ENCODE measurements at regions not wholly inside any gene's neighbourhood (a gene's known extent, or its start where the extent isn't known, plus 50 kb on each side); places are given as distances from the start of the nearest gene placed in this dataset.

DNA sequence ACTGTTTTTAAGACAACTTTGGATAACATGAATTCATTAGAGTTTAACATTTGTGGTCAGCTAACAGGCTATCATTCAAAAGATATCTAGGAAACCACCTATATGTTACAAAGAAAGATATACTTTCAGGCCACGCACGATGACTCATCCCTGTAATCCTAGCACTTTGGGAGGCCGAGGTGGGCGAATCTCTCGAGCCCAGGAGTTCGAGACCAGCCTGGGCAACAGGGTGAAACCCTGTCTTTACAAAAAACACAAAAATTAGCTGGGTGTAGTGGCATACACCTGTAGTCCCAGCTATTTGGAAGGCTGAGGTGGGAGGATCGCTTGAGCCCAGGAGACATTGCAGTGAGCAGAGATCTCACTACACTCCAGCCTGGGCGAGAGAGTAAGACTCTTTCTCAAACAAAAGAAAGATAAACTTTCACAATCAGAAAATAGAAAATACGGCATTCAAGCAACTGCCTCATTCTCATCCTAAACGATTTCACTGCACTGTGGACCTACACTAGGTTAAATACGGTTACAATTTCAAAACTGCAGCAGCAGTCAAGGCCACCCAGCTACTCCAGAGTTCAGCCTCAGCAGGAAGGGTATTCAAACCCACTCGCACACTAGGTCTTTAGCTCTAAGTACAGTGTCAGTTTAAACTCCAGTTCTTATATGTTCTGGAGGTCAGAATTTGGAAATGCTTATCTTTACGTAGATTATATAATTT lies 250.0 kb upstream of the SLC39A10 start:
- TF ChIP-seq, protein P1, sequence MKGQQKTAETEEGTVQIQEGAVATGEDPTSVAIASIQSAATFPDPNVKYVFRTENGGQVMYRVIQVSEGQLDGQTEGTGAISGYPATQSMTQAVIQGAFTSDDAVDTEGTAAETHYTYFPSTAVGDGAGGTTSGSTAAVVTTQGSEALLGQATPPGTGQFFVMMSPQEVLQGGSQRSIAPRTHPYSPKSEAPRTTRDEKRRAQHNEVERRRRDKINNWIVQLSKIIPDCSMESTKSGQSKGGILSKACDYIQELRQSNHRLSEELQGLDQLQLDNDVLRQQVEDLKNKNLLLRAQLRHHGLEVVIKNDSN (IDR thresholded peaks at IDR 0.05): no peak
- TF ChIP-seq TEAD4 (IDR thresholded peaks at IDR 0.05): no peak
- no peak for TF ChIP-seq ZBTB7A (IDR thresholded peaks at IDR 0.05; ENCODE audit: low read depth)
- no peak for TF ChIP-seq EGR1 (IDR thresholded peaks at IDR 0.05)
- no peak for TF ChIP-seq NFIC (IDR thresholded peaks at IDR 0.05)
- no peak for TF ChIP-seq RAD21 (IDR thresholded peaks at IDR 0.05; ENCODE audit: low read depth)
- TF ChIP-seq, protein P2, sequence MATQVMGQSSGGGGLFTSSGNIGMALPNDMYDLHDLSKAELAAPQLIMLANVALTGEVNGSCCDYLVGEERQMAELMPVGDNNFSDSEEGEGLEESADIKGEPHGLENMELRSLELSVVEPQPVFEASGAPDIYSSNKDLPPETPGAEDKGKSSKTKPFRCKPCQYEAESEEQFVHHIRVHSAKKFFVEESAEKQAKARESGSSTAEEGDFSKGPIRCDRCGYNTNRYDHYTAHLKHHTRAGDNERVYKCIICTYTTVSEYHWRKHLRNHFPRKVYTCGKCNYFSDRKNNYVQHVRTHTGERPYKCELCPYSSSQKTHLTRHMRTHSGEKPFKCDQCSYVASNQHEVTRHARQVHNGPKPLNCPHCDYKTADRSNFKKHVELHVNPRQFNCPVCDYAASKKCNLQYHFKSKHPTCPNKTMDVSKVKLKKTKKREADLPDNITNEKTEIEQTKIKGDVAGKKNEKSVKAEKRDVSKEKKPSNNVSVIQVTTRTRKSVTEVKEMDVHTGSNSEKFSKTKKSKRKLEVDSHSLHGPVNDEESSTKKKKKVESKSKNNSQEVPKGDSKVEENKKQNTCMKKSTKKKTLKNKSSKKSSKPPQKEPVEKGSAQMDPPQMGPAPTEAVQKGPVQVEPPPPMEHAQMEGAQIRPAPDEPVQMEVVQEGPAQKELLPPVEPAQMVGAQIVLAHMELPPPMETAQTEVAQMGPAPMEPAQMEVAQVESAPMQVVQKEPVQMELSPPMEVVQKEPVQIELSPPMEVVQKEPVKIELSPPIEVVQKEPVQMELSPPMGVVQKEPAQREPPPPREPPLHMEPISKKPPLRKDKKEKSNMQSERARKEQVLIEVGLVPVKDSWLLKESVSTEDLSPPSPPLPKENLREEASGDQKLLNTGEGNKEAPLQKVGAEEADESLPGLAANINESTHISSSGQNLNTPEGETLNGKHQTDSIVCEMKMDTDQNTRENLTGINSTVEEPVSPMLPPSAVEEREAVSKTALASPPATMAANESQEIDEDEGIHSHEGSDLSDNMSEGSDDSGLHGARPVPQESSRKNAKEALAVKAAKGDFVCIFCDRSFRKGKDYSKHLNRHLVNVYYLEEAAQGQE (IDR thresholded peaks at IDR 0.05; ENCODE audit: low read depth): no peak
- no peak for TF ChIP-seq TAF1 (IDR thresholded peaks at IDR 0.05; ENCODE audit: low read depth)
- TF ChIP-seq TCF12 (IDR thresholded peaks at IDR 0.05; ENCODE audit: low read depth): no peak

DNA sequence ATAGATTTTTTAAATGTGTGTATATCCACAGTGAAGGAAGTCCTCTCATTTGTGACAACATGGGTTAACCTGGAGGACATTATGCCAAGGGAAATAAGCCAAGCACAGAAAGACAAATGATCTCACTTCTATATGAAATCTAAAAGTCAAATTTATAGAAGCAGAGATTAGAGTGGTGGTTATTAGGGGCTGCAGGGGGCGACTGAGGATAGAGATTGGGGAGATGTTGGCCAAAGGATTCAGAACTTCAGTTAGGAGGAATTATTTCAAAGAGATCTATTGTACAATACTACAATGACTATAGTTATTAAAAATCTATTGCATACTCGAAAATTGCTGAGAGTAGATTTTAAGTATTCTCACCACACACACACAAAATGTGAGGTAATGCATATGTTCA lies 252.4 kb upstream of the SLC39A10 start:
- TF ChIP-seq EGR1 (IDR thresholded peaks at IDR 0.05): no peak
- no peak for TF ChIP-seq NFIC (IDR thresholded peaks at IDR 0.05)
- no peak for TF ChIP-seq TCF12 (IDR thresholded peaks at IDR 0.05; ENCODE audit: low read depth)
- TF ChIP-seq FOXM1 (IDR thresholded peaks at IDR 0.05; ENCODE audit: borderline replicate concordance, low read depth): no peak
- TF ChIP-seq YY1 (IDR thresholded peaks at IDR 0.05; ENCODE audit: low read depth): no peak
- no peak; the same call in 1 of the 2 replicates for TF ChIP-seq RAD21 (IDR thresholded peaks at IDR 0.05; ENCODE audit: low read depth)
- TF ChIP-seq CEBPB (IDR thresholded peaks at IDR 0.05): no peak
- TF ChIP-seq, protein P3, sequence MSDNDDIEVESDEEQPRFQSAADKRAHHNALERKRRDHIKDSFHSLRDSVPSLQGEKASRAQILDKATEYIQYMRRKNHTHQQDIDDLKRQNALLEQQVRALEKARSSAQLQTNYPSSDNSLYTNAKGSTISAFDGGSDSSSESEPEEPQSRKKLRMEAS (IDR thresholded peaks at IDR 0.05): no peak
- no peak for TF ChIP-seq CREB1 (IDR thresholded peaks at IDR 0.05; ENCODE audit: low read depth)
- TF ChIP-seq, protein P1 (IDR thresholded peaks at IDR 0.05): no peak
- no peak for TF ChIP-seq EP300 (IDR thresholded peaks at IDR 0.05; ENCODE audit: borderline replicate concordance)
- no peak for TF ChIP-seq ZBTB7A (IDR thresholded peaks at IDR 0.05; ENCODE audit: low read depth)
- TF ChIP-seq TEAD4 (IDR thresholded peaks at IDR 0.05): no peak
- TF ChIP-seq, protein P2 (IDR thresholded peaks at IDR 0.05; ENCODE audit: low read depth): no peak
- no peak for TF ChIP-seq TAF1 (IDR thresholded peaks at IDR 0.05; ENCODE audit: low read depth)

DNA sequence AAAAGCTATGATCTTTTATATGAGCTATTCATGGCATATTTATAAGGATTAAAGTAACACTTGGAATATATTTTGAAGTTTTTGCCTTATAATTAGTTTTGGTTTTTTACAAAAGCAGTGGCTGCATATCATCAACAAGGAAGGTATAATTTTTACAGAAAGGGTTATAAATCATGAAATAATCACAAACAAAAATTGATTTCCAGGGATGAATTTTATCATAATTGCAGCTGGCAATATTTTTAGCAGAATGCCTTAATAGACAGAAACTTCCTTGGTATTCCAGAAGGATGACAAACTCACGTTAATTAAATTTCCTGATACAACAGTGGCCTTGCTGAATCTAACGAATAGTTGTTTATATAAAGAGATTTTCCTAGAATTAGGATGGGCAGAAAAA lies 260.5 kb upstream of the SLC39A10 start:
- TF ChIP-seq NFIC (IDR thresholded peaks at IDR 0.05) (no peak), YY1 (IDR thresholded peaks at IDR 0.05; ENCODE audit: low read depth) (no peak), TEAD4 (IDR thresholded peaks at IDR 0.05) (no peak), TCF12 (IDR thresholded peaks at IDR 0.05; ENCODE audit: low read depth) (no peak), TAF1 (IDR thresholded peaks at IDR 0.05; ENCODE audit: low read depth) (no peak), EP300 (IDR thresholded peaks at IDR 0.05; ENCODE audit: borderline replicate concordance) (no peak), EGR1 (IDR thresholded peaks at IDR 0.05) (no peak), CREB1 (IDR thresholded peaks at IDR 0.05; ENCODE audit: low read depth) (no peak), ZBTB7A (IDR thresholded peaks at IDR 0.05; ENCODE audit: low read depth) (no peak), FOXM1 (IDR thresholded peaks at IDR 0.05; ENCODE audit: borderline replicate concordance, low read depth) (no peak), CEBPB (IDR thresholded peaks at IDR 0.05) (no peak), RAD21 (IDR thresholded peaks at IDR 0.05; ENCODE audit: low read depth) (no peak)
- TF ChIP-seq, protein P1 (IDR thresholded peaks at IDR 0.05): no peak
- TF ChIP-seq, protein P3 (IDR thresholded peaks at IDR 0.05): no peak
- TF ChIP-seq, protein P2 (IDR thresholded peaks at IDR 0.05; ENCODE audit: low read depth): no peak
